ENCODE measurements at regions not wholly inside any gene's neighbourhood (a gene's known extent, or its start where the extent isn't known, plus 50 kb on each side); places are given as distances from the start of the nearest gene placed in this dataset.

DNA sequence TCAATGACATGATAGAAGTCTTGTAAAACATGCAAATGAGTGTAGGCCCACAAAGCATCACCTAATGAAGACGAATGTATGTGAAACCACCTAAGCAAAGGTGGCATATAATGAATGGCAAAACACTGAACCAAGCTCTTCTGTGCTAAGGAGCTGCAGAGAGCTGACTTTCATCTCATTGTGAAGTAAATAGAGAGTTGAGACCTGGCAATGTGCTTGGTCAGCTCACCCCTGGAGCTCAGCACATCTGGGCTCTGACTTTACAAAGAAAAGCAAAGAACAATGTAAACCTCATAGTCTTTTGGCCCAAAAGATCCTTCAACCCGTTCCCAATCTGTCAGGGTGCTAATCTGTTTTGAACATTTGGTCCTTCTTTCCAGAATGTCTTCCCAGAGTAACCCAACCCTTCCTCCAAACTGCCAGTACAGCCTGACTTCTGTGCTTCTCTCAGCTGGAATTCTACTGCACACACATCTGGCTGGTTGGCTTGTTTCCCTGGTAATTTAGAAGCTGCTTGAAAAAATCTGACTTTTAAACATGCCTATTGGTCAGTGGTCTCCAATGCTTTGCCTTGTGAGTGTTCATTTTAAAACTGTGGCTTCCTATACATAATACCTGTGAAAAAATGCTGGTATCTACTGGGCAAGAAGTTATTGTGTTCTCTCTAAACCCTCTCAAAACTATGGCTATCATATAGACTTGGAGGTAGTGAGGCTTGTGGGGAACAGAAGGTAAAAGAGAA lies 101.7 kb downstream of the CD200R1L start:
- TF ChIP-seq POLR2A (IDR thresholded peaks at IDR 0.05; ENCODE audit: low read depth, low read length) (no peak), NFE2L2 (IDR thresholded peaks at IDR 0.05; ENCODE audit: low read depth, low read length) (no peak), RAD21 (IDR thresholded peaks at IDR 0.05; ENCODE audit: low read length) (no peak), CHD1 (IDR thresholded peaks at IDR 0.05; ENCODE audit: low read depth, low read length) (no peak), RCOR1 (IDR thresholded peaks at IDR 0.05; ENCODE audit: insufficient replicate concordance, low read length) (no peak), CEBPB (IDR thresholded peaks at IDR 0.05; ENCODE audit: low read depth, low read length) (no peak), MAZ (IDR thresholded peaks at IDR 0.05; ENCODE audit: borderline replicate concordance, low read depth, low read length) (no peak), SMC3 (IDR thresholded peaks at IDR 0.05; ENCODE audit: low read depth, low read length) (no peak), FOS (IDR thresholded peaks at IDR 0.05; ENCODE audit: low read depth, low read length) (no peak), BHLHE40 (IDR thresholded peaks at IDR 0.05; ENCODE audit: low read depth, low read length) (no peak), RFX5 (IDR thresholded peaks at IDR 0.05; ENCODE audit: low read depth, low read length) (no peak)
- TF ChIP-seq, protein P1, sequence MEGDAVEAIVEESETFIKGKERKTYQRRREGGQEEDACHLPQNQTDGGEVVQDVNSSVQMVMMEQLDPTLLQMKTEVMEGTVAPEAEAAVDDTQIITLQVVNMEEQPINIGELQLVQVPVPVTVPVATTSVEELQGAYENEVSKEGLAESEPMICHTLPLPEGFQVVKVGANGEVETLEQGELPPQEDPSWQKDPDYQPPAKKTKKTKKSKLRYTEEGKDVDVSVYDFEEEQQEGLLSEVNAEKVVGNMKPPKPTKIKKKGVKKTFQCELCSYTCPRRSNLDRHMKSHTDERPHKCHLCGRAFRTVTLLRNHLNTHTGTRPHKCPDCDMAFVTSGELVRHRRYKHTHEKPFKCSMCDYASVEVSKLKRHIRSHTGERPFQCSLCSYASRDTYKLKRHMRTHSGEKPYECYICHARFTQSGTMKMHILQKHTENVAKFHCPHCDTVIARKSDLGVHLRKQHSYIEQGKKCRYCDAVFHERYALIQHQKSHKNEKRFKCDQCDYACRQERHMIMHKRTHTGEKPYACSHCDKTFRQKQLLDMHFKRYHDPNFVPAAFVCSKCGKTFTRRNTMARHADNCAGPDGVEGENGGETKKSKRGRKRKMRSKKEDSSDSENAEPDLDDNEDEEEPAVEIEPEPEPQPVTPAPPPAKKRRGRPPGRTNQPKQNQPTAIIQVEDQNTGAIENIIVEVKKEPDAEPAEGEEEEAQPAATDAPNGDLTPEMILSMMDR (conservative IDR thresholded peaks at IDR 0.05; ENCODE audit: low read depth, low read length): no peak
- TF ChIP-seq, protein P2, sequence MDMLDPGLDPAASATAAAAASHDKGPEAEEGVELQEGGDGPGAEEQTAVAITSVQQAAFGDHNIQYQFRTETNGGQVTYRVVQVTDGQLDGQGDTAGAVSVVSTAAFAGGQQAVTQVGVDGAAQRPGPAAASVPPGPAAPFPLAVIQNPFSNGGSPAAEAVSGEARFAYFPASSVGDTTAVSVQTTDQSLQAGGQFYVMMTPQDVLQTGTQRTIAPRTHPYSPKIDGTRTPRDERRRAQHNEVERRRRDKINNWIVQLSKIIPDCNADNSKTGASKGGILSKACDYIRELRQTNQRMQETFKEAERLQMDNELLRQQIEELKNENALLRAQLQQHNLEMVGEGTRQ (IDR thresholded peaks at IDR 0.05; ENCODE audit: low read depth, low read length): no peak
- TF ChIP-seq, protein P3, sequence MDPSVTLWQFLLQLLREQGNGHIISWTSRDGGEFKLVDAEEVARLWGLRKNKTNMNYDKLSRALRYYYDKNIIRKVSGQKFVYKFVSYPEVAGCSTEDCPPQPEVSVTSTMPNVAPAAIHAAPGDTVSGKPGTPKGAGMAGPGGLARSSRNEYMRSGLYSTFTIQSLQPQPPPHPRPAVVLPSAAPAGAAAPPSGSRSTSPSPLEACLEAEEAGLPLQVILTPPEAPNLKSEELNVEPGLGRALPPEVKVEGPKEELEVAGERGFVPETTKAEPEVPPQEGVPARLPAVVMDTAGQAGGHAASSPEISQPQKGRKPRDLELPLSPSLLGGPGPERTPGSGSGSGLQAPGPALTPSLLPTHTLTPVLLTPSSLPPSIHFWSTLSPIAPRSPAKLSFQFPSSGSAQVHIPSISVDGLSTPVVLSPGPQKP (IDR thresholded peaks at IDR 0.05; ENCODE audit: borderline replicate concordance, low read depth, low read length): no peak

Measured in IMR-90 (cell line).